Tibial nerve (tissue), 4 donors: ENCODE measurements at regions not wholly inside any gene's neighbourhood (a gene's known extent, or its start where the extent isn't known, plus 50 kb on each side); places are given as distances from the start of the nearest gene placed in this dataset.

Source experiments
- DNase-seq, 2 donors: peaks; one replicate each; pipeline ENCODE4 v3.0.0-alpha.2; 2019; ENCODE audit warnings: low spot score in 2 of 2
- H3K27ac ChIP-seq, 4 donors: fragments of 200-600 bp; sonication (generic) in 3 of 4; one replicate each; pipeline ENCODE4 v1.5.1; 2017 to 2019; ENCODE audit warnings: mild to moderate bottlenecking in 1 of 4
- H3K27me3 ChIP-seq, 2 donors: fragments of 200-600 bp; sonication (generic) in 1 of 2; one replicate each; pipeline versions ENCODE4 v1.5.1 to v1.6.0; 2017 to 2019
- H3K36me3 ChIP-seq, 3 donors: fragments of 200-600 bp; sonication (generic); one replicate each; pipeline ENCODE4 v1.5.1; 2018 to 2019
- H3K4me1 ChIP-seq, 4 donors: fragments of 200-600 bp; sonication (generic) in 3 of 4; one replicate each; pipeline ENCODE4 v1.5.1; 2017 to 2019
- H3K4me3 ChIP-seq, 4 donors: fragments of 200-600 bp; sonication (generic) in 3 of 4; one replicate each; pipeline ENCODE4 v1.5.1; 2017 to 2019; ENCODE audit warnings: mild to moderate bottlenecking in 1 of 4, moderate library complexity in 1 of 4
- H3K9me3 ChIP-seq, 4 donors: fragments of 200-600 bp; sonication (generic) in 3 of 4; one replicate each; pipeline ENCODE4 v1.5.1; 2017 to 2019
- EP300 ChIP-seq, 2 donors: sonication (generic); formaldehyde crosslinking; IDR thresholded peaks; one replicate each; pipeline ENCODE4 v1.6.1; 2017; ENCODE audit warnings: antibody characterized with exemption in 2 of 2, mild to moderate bottlenecking in 1 of 2
- POLR2A ChIP-seq, 2 donors: fragments of 450-650 bp; IDR thresholded peaks; one replicate each; pipeline ENCODE4 v1.6.1; 2017; ENCODE audit warnings: antibody characterized with exemption in 2 of 2, mild to moderate bottlenecking in 2 of 2, moderate library complexity in 2 of 2
- WGBS, 2 donors: methylation state at CpG; one replicate each; pipeline ENCODE4 v1.1.5; 2018; 5-methylcytosine and 5-hydroxymethylcytosine counted together
- TF ChIP-seq, protein P1 (sequence below), 5 experiments: fragments of 200-600 bp in 3 of 5; fragments of 450-650 bp in 2 of 5; sonication (generic) in 3 of 5; IDR thresholded peaks; one replicate each; pipeline ENCODE4 v1.5.1; 2016 to 2019; ENCODE audit warnings: antibody characterized with exemption in 5 of 5, mild to moderate bottlenecking in 3 of 5, moderate library complexity in 2 of 5

DNA sequence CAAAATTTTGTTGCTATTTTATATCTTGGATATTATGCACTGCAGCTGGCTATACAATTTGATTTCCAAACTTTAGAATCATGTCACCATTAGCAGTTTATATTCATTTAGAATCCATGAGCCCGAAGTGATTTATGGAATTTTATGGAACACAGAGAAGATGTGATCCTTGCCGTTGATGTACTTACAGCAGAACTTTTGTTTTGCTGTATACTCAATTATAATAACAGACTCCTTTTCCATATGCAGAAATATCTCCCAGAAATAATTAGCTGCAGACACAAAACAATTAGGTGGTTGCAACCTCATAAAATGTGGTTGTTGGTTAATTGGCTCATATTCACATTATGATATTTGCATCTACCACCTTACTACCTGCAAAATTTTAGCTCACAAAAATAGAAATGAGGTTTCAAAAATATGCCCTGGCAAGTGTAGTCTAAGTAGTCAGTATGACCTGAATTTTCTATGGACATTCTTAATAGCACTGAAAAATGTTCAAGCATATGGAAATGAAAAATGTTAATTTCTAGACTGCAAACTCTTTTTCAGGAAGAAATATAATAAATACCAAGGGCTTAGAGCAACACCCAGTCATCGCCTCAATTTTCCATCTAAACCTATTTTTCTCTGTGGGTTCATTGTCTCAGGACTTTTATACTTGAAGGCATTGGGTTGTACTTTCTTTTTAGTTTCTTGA is 997.6 kb downstream of the MCTP2 start:
- peaks cover 0 to 14% (median 0%) of the 10 kb centered on the region in 3 donors for H3K36me3 ChIP-seq
- TF ChIP-seq POLR2A (IDR thresholded peaks at IDR 0.05) (no peak), EP300 (IDR thresholded peaks at IDR 0.05) (no peak)
- TF ChIP-seq, protein P1, sequence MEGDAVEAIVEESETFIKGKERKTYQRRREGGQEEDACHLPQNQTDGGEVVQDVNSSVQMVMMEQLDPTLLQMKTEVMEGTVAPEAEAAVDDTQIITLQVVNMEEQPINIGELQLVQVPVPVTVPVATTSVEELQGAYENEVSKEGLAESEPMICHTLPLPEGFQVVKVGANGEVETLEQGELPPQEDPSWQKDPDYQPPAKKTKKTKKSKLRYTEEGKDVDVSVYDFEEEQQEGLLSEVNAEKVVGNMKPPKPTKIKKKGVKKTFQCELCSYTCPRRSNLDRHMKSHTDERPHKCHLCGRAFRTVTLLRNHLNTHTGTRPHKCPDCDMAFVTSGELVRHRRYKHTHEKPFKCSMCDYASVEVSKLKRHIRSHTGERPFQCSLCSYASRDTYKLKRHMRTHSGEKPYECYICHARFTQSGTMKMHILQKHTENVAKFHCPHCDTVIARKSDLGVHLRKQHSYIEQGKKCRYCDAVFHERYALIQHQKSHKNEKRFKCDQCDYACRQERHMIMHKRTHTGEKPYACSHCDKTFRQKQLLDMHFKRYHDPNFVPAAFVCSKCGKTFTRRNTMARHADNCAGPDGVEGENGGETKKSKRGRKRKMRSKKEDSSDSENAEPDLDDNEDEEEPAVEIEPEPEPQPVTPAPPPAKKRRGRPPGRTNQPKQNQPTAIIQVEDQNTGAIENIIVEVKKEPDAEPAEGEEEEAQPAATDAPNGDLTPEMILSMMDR (IDR thresholded peaks at IDR 0.05), result no peak
- no peak for DNase-seq
- no peaks in the 10 kb centered on the region for H3K27me3 ChIP-seq
- H3K27ac ChIP-seq, result no peak overlapping the region
- no peak overlapping the region for H3K4me3 ChIP-seq
- 66 to 76% methylated on average over 3 of the region's 3 CpGs for WGBS, 2 donors
- H3K9me3 ChIP-seq, result peaks cover 0 to 5% (median 2%) of the 10 kb centered on the region in 4 donors
- no peaks in the 10 kb centered on the region for H3K4me1 ChIP-seq

DNA sequence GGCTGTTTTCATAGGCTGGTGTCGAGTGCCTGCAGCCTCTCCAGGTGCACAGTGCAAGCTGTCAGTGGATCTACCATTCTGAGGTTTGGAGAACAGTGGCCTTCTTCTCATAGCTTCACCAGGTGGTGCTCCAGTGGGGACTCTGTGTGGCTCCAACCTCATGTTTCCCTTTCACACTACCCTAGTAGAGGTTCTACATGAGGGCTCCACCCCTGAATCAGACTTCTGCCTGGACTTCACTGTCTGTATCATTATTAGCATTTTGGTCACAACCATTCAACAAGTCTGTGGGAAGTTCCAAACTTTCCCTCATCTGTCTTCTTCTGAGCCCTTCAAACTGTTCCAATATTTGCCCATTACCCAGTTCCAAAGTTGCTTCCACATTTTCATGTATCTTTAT is 1003.7 kb downstream of the MCTP2 start:
- peaks cover 0 to 10% (median 4%) of the 10 kb centered on the region in 4 donors for H3K9me3 ChIP-seq
- TF ChIP-seq EP300 (IDR thresholded peaks at IDR 0.05) (no peak), POLR2A (IDR thresholded peaks at IDR 0.05) (no peak)
- TF ChIP-seq, protein P1 (IDR thresholded peaks at IDR 0.05), result no peak
- no peak overlapping the region for H3K4me3 ChIP-seq
- H3K27me3 ChIP-seq, result no peaks in the 10 kb centered on the region
- no peak for DNase-seq
- no peaks in the 10 kb centered on the region for H3K4me1 ChIP-seq
- H3K36me3 ChIP-seq, result peaks cover 0 to 34% (median 0%) of the 10 kb centered on the region in 3 donors
- H3K27ac ChIP-seq, result no peak overlapping the region
- 91 to 100% methylated on average over 1 of the region's 1 CpG for WGBS, 2 donors

DNA sequence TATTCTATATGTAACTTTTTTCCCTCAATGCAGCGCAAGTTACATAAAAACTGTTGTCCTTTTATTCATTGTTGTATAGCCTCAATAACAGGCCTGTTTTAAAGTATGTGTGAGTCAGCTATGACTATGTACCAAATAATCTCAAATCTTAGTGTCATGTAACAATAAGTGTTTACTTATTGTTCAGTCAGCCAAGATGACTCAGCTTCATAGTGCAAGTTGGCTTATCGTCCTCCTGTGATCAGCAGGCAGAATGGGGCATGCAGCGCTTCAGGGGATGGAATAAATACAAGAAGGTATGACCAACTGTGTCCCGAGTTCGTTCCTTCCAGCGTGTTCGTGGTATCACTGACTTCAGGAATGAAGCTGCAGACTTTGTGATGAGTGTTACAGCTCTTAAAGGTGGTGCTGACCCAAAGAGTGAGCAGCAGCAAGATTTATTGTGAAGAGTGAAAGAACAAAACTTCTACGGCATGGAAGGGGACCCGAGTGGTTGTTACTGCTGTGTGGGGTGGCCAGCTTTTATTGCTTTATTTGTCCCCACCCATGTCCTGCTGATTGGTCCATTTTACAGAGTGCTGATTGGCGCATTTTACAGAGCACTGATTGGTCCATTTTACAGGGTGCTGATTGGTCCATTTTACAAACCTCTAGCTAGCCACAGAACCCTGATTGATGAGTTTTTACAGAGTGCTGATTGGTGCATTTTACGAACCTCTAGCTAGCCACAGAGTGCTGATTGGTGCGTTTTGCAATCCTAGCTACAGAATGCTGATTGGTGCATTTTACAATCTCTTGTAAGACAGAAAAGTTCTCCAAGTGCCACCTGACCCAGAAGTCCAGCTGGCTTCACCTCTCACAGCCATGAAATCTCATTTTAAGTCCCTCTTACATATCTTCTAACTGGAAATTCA is 1016.0 kb downstream of the MCTP2 start:
- no peaks in the 10 kb centered on the region for H3K9me3 ChIP-seq
- no peak for TF ChIP-seq EP300 (IDR thresholded peaks at IDR 0.05)
- no peak for TF ChIP-seq POLR2A (IDR thresholded peaks at IDR 0.05)
- TF ChIP-seq, protein P1 (IDR thresholded peaks at IDR 0.05), result no peak
- no peak overlapping the region for H3K4me3 ChIP-seq
- peaks cover 0 to 16% (median 0%) of the 10 kb centered on the region in 3 donors for H3K36me3 ChIP-seq
- no peak for DNase-seq
- H3K27me3 ChIP-seq, result no peaks in the 10 kb centered on the region
- H3K27ac ChIP-seq, result peak overlapping the region in 1 of 4 donors; percentile 47
- 75 to 76% methylated on average over 12 of the region's 12 CpGs for WGBS, 2 donors
- no peaks in the 10 kb centered on the region for H3K4me1 ChIP-seq

DNA sequence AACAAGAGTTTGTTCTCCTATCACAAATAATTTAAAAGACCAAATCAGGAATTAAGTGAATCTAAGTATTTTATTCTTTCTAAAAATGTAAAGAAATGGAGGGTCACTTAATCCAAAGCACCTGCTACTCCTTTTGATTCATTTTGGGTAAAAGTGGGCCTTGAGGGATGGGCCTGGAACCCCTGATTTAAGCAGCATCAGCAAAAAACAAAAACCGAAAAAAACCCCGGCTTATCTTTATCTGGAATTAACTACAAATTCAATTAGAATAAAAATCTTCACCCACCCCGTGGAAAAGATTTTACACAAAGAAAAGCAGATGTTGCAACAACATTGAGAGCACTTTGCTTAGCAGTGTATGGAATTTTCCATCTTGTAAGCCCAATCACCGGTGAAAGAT is 1018.2 kb downstream of the MCTP2 start:
- no peaks in the 10 kb centered on the region for H3K9me3 ChIP-seq
- no peak for DNase-seq
- TF ChIP-seq EP300 (IDR thresholded peaks at IDR 0.05) (no peak), POLR2A (IDR thresholded peaks at IDR 0.05) (no peak)
- TF ChIP-seq, protein P1 (IDR thresholded peaks at IDR 0.05), result no peak
- H3K27ac ChIP-seq, result no peak overlapping the region
- no peak overlapping the region for H3K4me3 ChIP-seq
- H3K4me1 ChIP-seq, result peaks cover 0 to 5% (median 0%) of the 10 kb centered on the region in 4 donors
- H3K27me3 ChIP-seq, result no peaks in the 10 kb centered on the region
- H3K36me3 ChIP-seq, result peaks cover 0 to under 1% (median 0%) of the 10 kb centered on the region in 3 donors
- WGBS, 2 donors, result 81% methylated on average over 4 of the region's 4 CpGs

DNA sequence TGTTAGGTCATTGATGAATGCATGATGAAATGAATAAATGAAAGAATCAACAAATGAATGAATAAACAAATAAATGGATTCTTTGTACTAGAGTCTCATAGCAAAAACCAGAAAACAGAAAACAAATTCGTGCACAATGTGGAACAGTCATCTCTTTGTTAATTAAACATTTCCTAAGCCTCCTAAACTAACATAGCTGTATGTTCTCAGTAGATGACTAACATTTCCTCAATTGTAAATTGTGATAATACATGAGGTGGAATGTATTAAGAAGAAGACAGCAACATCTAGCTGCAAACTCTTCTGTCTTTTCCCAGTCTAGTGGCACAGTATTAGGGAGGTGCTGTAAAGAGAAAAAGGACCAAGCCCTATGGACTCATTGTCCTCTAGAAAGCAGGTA is 1021.0 kb downstream of the MCTP2 start:
- Histone ChIP-seq H3K4me3 (no peak overlapping the region), H3K27ac (no peak overlapping the region), H3K27me3 (no peaks in the 10 kb centered on the region), H3K36me3 (peaks cover 0 to 11% (median 0%) of the 10 kb centered on the region in 3 donors), H3K4me1 (peaks cover 0 to 7% (median 0%) of the 10 kb centered on the region in 4 donors), H3K9me3 (no peaks in the 10 kb centered on the region)
- no peak for DNase-seq
- 38 to 48% methylated on average over 1 of the region's 1 CpG for WGBS, 2 donors
- TF ChIP-seq, protein P1 (IDR thresholded peaks at IDR 0.05), result no peak
- TF ChIP-seq POLR2A (IDR thresholded peaks at IDR 0.05), result no peak
- no peak for TF ChIP-seq EP300 (IDR thresholded peaks at IDR 0.05)
